AG04449 (cell line): ENCODE measurements at regions not wholly inside any gene's neighbourhood (a gene's known extent, or its start where the extent isn't known, plus 50 kb on each side); places are given as distances from the start of the nearest gene placed in this dataset.

ENCODE experiments used
- CTCF ChIA-PET: fragments of 350-600 bp; formaldehyde crosslinking; extraction: SDS; loops from one replicate; lab custom pipeline; 2021; ENCODE audit warnings: antibody characterized with exemption; lab: Yijun Ruan, JAX
- POLR2A ChIA-PET: fragments of 400-600, 350-600 bp; formaldehyde crosslinking; extraction: SDS; loops from one replicate; lab custom pipeline; 2020; ENCODE audit warnings: antibody characterized with exemption, inconsistent platforms; lab: Yijun Ruan, JAX
- DNase-seq: peaks from one replicate; pipeline ENCODE4 v3.0.0-alpha.2; 2010; ENCODE audit warnings: low read depth, low spot score
- H3K4me3 ChIP-seq: 2 replicates; pipeline ENCODE4 v1.5.1; 2011; ENCODE audit warnings: low read depth, mild to moderate bottlenecking, control low read depth, low read length
- CTCF ChIP-seq: IDR thresholded peaks from one replicate; pipeline ENCODE4 v1.5.1; 2011; ENCODE audit warnings: mild to moderate bottlenecking, moderate library complexity, low read length, control low read depth, inconsistent platforms; ENCODE audit not compliant: insufficient read depth; ENCODE audit errors: missing control alignments

GRCh38 chr2:81647715-81648230 lies 1343.2 kb upstream of the LRRTM1 start:
- TF ChIP-seq CTCF, result no peak
- ChIA-PET CTCF (no interaction called here), POLR2A (no interaction called here)
- H3K4me3 ChIP-seq, result no peak overlapping the region
- no peak for DNase-seq

GRCh38 chr2:81645745-81646301 lies 1341.3 kb upstream of the LRRTM1 start:
- ChIA-PET CTCF (no interaction called here), POLR2A (no interaction called here)
- H3K4me3 ChIP-seq, result no peak overlapping the region
- no peak for TF ChIP-seq CTCF
- DNase-seq, result no peak

- TF ChIP-seq CTCF, result no peak
- CTCF ChIA-PET, result no interaction called here
- no peak for DNase-seq
- POLR2A ChIA-PET, result no interaction called here
- no peak overlapping the region for H3K4me3 ChIP-seq
Measured at GRCh38 chr2:81644189-81644588, 1339.6 kb upstream of the LRRTM1 start.

- DNase-seq, result no peak
- no peak overlapping the region for H3K4me3 ChIP-seq
- ChIA-PET CTCF (no interaction called here), POLR2A (no interaction called here)
- TF ChIP-seq CTCF, result no peak
Measured at GRCh38 chr2:81624825-81625224, 1320.3 kb upstream of the LRRTM1 start.

- ChIA-PET CTCF (no interaction called here), POLR2A (no interaction called here)
- no peak for DNase-seq
- TF ChIP-seq CTCF, result no peak
- no peak overlapping the region for H3K4me3 ChIP-seq
Measured at GRCh38 chr2:81600088-81600487, 1295.5 kb upstream of the LRRTM1 start.

- ChIA-PET CTCF (no interaction called here), POLR2A (no interaction called here)
- DNase-seq, result no peak
- H3K4me3 ChIP-seq, result no peak overlapping the region
- TF ChIP-seq CTCF, result no peak
Measured at GRCh38 chr2:81598453-81598852, 1293.9 kb upstream of the LRRTM1 start.
